NCI-H82 treated with DMSO at 0.1 percent for 48 hours (cell line): ENCODE measurements at regions not wholly inside any gene's neighbourhood (a gene's known extent, or its start where the extent isn't known, plus 50 kb on each side); places are given as distances from the start of the nearest gene placed in this dataset.
A peak's percentile ranks its signal among the peaks of the same experiment; 100 is the strongest.
"Not testable (repeated sequence)": the region's sequence is repeated elsewhere in the genome, so short reads cannot be mapped to it uniquely, and the experiment has no call there.

Experiments
- DNase-seq: peaks from one replicate; lab custom pipeline; 2025; ENCODE audit not compliant: unreplicated experiment; lab: John Stamatoyannopoulos, UW

DNA sequence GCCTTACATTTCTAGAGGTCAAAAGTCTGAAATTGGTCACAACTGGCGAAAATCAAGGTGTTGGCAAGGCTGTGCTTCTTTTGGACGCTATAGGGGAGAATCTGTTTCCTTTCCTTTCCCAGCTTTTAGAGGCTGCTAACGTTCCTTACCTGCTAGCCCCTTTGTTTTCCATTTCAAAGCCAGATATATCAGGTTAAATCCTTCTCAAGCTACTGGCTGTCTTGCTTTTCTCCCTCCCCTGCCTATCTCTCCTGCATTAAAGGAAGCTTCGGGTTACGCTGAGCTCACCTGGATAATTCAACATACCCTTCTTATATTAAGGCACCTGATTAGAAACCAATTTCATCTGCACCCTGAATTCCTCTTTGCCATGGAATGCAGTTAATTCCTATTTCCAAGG lies 1569.7 kb upstream of the SLC10A2 start:
- no peak for DNase-seq

DNA sequence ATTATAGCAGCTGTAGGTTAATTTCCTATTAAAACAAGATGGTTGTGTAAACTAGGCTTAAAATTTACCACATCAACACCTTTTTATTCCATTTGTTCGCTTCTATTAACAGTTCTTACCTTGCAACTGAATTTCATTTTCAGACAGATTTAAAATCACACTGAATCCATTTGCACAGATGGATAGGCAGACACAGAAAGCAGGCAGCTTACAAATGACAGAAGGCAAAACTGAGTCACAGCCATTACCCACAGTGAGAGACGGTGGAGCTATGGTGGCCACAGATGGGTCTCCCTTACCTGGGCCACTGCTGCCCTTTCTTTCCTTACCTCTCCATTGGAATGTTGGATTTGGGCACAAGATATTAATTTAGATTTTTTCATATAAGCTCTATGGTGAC lies 1567.8 kb upstream of the SLC10A2 start:
- DNase-seq, result no peak

DNA sequence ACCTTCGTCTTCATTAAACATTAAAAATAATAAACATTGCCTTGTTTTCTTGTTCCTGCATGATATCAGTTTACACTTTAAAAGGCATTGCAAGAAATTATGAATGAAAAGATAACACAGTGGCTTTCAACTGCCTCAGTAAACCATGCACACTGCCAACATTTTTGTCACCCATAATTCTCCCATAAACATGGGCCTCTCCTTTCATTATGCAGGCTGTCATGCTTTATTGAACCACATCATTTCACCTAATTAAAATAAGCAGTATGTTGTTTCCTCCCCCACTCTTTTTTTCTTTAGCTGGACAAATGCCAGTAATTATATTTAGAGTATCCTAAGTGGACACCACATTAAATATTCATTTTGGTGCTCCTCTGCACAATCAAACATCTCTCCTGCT lies 1566.5 kb upstream of the SLC10A2 start:
- no peak for DNase-seq

DNA sequence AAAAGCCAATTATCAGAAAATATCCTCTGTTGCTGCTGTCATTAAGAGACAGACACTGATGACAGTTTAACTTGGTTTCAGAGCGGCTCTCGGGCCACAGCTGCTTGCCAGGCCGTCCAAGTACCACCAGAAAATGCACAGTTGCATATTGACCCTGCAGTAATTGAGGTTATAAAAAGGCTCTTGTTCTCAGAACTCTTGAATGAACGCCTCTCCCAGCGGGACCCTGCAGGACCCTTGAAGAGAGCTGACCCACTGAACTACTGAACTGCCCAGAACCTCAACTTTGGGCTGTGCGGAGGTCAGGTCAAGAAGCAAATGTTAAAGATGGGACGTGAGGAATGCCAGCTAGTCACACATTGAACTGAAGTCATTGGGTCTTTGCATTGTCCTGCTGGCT lies 1559.0 kb upstream of the SLC10A2 start:
- peak; percentile 79 for DNase-seq

DNA sequence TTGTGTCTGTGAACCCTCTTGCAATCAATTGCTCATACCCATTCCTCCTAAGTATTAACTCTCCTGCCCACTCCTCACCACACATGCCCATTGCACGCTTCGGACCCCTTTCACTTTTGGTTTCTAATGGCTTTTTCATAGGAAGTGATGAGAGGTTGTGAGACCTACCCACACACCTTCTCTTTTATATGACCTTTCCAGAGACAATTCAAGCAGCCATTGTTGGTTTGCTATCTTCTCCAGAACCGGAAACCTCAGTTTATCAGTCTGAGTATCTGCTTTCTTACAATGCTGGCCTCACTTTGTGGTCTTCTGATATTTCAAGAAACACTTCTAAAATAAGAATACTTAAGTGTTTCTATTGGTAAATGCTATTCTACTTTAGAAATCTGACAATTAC lies 1550.8 kb upstream of the SLC10A2 start:
- DNase-seq, result no peak

GRCh38 chr13:104614361-104615145 lies 1548.3 kb upstream of the SLC10A2 start:
- DNase-seq, result no peak

GRCh38 chr13:104608331-104608730 lies 1542.1 kb upstream of the SLC10A2 start:
- DNase-seq, result no peak

DNA sequence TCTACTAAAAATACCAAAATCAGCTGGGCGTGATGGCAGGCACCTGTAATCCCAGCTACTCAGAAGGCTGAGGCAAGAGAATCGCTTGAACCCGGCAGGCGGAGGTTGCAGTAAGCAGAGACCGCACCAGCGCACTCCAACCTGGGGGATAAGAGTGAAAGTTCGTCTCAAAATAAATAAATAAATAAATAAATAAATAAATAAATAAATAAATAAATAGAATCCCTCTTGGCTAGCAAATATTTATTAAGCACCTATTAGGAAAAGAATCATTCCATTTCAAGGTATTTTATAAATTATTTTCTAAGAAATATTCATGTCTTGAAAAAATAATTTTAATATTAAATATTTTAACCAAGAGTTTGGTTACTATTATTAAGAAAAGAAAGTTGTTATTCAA lies 1539.2 kb upstream of the SLC10A2 start:
- DNase-seq, result not testable (repeated sequence)

GRCh38 chr13:104597546-104598180 lies 1531.4 kb upstream of the SLC10A2 start:
- DNase-seq, result no peak

- no peak for DNase-seq
Observed at GRCh38 chr13:104595511-104595910, 1529.3 kb upstream of the SLC10A2 start.

GRCh38 chr13:104594806-104595205 lies 1528.6 kb upstream of the SLC10A2 start:
- DNase-seq, result no peak

DNA sequence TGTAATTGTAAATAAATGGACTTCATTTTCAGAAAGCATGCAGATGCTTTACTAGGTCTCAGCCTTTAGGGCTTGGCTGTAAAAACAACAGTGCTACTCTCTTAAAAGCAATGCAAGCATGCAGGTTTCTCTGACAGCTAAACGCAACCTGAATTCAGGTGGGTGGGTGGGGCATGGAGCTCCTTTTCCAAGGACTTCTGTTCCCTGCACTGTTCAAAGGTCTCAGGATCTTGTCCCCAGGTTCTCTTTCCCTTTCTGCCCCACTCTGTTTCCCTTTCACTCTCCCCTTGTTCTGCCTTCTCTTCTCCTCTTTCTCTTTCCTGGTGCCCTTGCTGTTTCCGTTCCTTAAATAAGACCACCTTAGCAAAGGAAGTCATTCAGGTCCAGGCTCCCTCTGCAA lies 1527.5 kb upstream of the SLC10A2 start:
- no peak for DNase-seq

GRCh38 chr13:104593251-104593576 lies 1527.0 kb upstream of the SLC10A2 start:
- DNase-seq, result no peak

DNA sequence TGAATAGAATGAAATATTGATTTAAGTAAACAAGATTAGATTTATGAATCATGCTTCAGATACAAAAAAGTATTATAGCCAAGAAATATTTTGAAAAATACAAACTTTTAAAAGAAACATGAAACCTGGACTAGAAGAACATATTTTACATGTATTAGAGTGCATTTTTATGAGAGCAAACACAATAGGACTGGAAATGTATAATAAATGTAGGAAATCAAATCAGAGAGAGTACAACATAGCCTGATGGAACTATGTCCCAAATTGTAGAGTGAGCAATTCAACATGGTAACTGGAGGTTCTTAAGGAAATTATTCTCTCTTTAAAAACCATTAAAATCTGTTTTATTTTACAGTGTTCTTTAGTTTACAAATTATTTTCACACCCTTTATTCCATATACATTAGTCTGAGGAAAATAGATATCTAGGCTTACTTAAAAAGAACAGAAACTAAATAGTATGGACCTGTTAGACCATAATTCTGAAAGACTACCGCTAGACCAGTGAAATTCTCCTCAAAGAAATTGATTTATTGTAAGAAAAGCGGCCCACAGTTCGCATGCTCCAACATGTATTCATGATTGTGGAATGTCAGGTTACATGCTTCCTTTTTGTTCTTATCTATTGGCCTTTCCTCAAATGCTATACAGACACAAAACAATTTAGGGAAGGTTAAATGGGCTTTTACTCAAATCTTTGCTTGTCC lies 1526.5 kb upstream of the SLC10A2 start:
- no peak for DNase-seq

- no peak for DNase-seq
Observed at GRCh38 chr13:104592127-104592526, 1525.9 kb upstream of the SLC10A2 start.

DNA sequence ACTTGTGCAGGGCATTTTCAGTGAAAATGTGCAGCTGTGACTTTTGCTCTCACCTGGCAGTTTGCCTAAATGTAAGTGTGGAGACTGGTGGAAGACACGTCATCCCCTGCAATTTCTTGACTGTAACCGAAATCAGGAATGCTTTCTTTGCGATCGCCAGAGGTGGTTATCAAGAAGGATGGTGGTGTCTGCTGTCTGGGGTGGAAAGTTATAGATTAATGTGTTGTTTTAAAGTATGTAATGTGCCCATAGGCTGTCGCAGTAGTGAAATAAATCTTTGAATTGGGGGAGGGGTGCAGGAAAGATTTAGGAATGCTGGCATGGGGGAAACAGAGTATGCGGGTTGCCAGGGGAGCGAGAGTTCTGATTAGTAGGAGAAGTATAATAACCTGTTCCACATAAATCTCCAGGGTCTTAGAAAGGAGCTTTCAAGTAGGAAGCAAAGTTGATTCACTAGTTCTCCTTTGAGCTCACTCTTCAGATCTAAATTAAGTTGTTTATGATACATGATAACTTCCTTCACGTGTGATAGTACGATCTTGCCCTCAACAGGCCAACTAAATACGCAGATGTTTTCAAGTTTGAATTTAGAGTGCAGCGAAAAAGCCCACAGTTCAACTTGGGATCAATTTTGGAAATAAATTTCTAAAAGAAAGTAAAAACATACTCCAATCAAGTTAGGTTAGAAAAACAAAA lies 1520.0 kb upstream of the SLC10A2 start:
- no peak for DNase-seq

- DNase-seq, result peak; percentile 38
Observed at GRCh38 chr13:104584481-104584880, 1518.3 kb upstream of the SLC10A2 start.

- DNase-seq, result no peak
Observed at GRCh38 chr13:104580931-104581330, 1514.7 kb upstream of the SLC10A2 start.

- no peak for DNase-seq
Observed at GRCh38 chr13:104577071-104577815, 1511.0 kb upstream of the SLC10A2 start.

- no peak for DNase-seq
Observed at GRCh38 chr13:104571893-104572229, 1505.6 kb upstream of the SLC10A2 start.
